Endothelial cell of umbilical vein (primary cell): ENCODE measurements at regions not wholly inside any gene's neighbourhood (a gene's known extent, or its start where the extent isn't known, plus 50 kb on each side); places are given as distances from the start of the nearest gene placed in this dataset.

Source experiments
- BruUV-seq: library from RNA; stranded (reverse); fragments of 400-500 nt; replicated peaks from 2 replicates; lab custom pipeline; 2021; lab: Mats Ljungman, UMichigan
- CTCF ChIA-PET: fragments of 300-600, 350-600 bp; sonication (Branson Sonifier 250); formaldehyde crosslinking; loops from one replicate; lab custom pipeline; 2021; ENCODE audit warnings: antibody characterized with exemption, inconsistent platforms; lab: Charles Lee
- POLR2A ChIA-PET: fragments of 300-600, 350-600 bp; sonication (Branson Sonifier 250); formaldehyde crosslinking; loops from one replicate; lab custom pipeline; 2021; ENCODE audit warnings: antibody characterized with exemption, inconsistent platforms; lab: Charles Lee
- DNase-seq: peaks from one replicate; pipeline ENCODE4 v3.0.0-alpha.2; 2011; ENCODE audit warnings: low read depth, low spot score
- FAIRE-seq: peaks from 2 replicates; lab custom pipeline; 2011; peaks lifted over from hg19 to GRCh38; lab: Jason Lieb, UNC
- H2AFZ ChIP-seq: 2 replicates; pipeline ENCODE4 v1.6.0; 2012; ENCODE audit warnings: low read depth, low read length, control low read depth, inconsistent platforms
- H3K27ac ChIP-seq: 2 replicates; pipeline ENCODE4 v1.5.1; 2011; ENCODE audit warnings: low read depth, mild to moderate bottlenecking, control low read depth, low read length, moderate library complexity; ENCODE audit not compliant: insufficient read depth
- H3K27me3 ChIP-seq, 2 experiments: 2 replicates each; pipeline versions ENCODE4 v1.6.0 to v1.6.1; 2011; ENCODE audit warnings: low read length in 2 of 2, mixed read lengths in 1 of 2; ENCODE audit not compliant: control insufficient read depth in 2 of 2, insufficient read depth in 2 of 2
- H3K36me3 ChIP-seq, 2 experiments: 2 replicates in 1 of 2; 3 replicates in 1 of 2; pipeline ENCODE4 v1.5.1; 2011; ENCODE audit warnings: low read length in 2 of 2, mild to moderate bottlenecking in 1 of 2, moderate library complexity in 1 of 2; ENCODE audit not compliant: control insufficient read depth in 2 of 2, insufficient read depth in 2 of 2; ENCODE audit errors: extremely low read depth in 1 of 2
- H3K4me1 ChIP-seq: 3 replicates; pipeline ENCODE4 v1.5.1; 2011; ENCODE audit warnings: mild to moderate bottlenecking, low read length; ENCODE audit not compliant: control insufficient read depth, insufficient read depth; ENCODE audit errors: extremely low read depth
- H3K4me2 ChIP-seq: 2 replicates; pipeline ENCODE4 v1.6.1; 2011; ENCODE audit warnings: low read length, control low read depth, mixed read lengths; ENCODE audit not compliant: insufficient read depth
- H3K4me3 ChIP-seq, 3 experiments: fragments of 200-600 bp in 1 of 3; sonication (generic), shearing (Covaris generic) in 1 of 3; replicated peaks in 1 of 3; 2 replicates each; pipeline ENCODE4 v1.5.1; 2011 to 2016; ENCODE audit warnings: control low read depth in 3 of 3, low read length in 3 of 3, mild to moderate bottlenecking in 2 of 3, inconsistent platforms in 1 of 3, low read depth in 1 of 3, moderate library complexity in 1 of 3; ENCODE audit not compliant: insufficient read depth in 1 of 3
- H3K79me2 ChIP-seq: 2 replicates; pipeline ENCODE4 v1.6.0; 2012; ENCODE audit warnings: low read length, inconsistent platforms; ENCODE audit not compliant: control insufficient read depth, insufficient read depth
- H3K9ac ChIP-seq: replicated peaks from 2 replicates; pipeline ENCODE3; 2011; ENCODE audit warnings: low read length, control low read depth; ENCODE audit not compliant: insufficient read depth; ENCODE audit errors: extremely low read depth
- H3K9me1 ChIP-seq: replicated peaks from 3 replicates; pipeline ENCODE4 v1.6.0; 2011; ENCODE audit warnings: mild to moderate bottlenecking, low read length; ENCODE audit not compliant: control insufficient read depth, insufficient read depth; ENCODE audit errors: extremely low read depth
- H3K9me3 ChIP-seq: replicated peaks from 2 replicates; pipeline ENCODE4 v1.5.1; 2012; ENCODE audit warnings: low read length, inconsistent platforms; ENCODE audit not compliant: control insufficient read depth, insufficient read depth
- H4K20me1 ChIP-seq: replicated peaks from 2 replicates; pipeline ENCODE3; 2011; ENCODE audit warnings: mild to moderate bottlenecking, low read length; ENCODE audit not compliant: control insufficient read depth, insufficient read depth; ENCODE audit errors: extremely low read depth
- CTCF ChIP-seq, 2 donors: IDR thresholded peaks; 1 replicate in 1 of 2; 2 replicates in 1 of 2; pipeline ENCODE4 v1.5.1; 2011; ENCODE audit warnings: low read length in 2 of 2, mild to moderate bottlenecking in 2 of 2, moderate library complexity in 2 of 2, control low read depth in 1 of 2, inconsistent platforms in 1 of 2, low read depth in 1 of 2; ENCODE audit not compliant: insufficient read depth in 1 of 2; ENCODE audit errors: extremely low read depth in 1 of 2
- EZH2 ChIP-seq: IDR thresholded peaks from 2 replicates; pipeline ENCODE4 v1.6.1; 2012; ENCODE audit warnings: borderline replicate concordance, low read depth, mild to moderate bottlenecking, moderate library complexity, low read length, inconsistent platforms; ENCODE audit not compliant: severe bottlenecking
- GATA2 ChIP-seq: IDR thresholded peaks from 2 replicates; pipeline ENCODE4 v1.7.0; 2011; ENCODE audit warnings: low read depth, mild to moderate bottlenecking, moderate library complexity, mixed read lengths, low read length; ENCODE audit not compliant: insufficient read length, insufficient read depth
- MYC ChIP-seq: IDR thresholded peaks from one replicate; pipeline ENCODE4 v1.6.1; 2011; ENCODE audit warnings: mild to moderate bottlenecking, low read depth, low read length
- POLR2AphosphoS5 ChIP-seq: IDR thresholded peaks from 2 replicates; pipeline ENCODE4 v1.6.1; 2012; ENCODE audit warnings: low read depth, mild to moderate bottlenecking, control low read depth, low read length, moderate library complexity; ENCODE audit not compliant: insufficient read depth
- dilution Hi-C: fragments of 300-500 bp; cut with MboI; formaldehyde crosslinking; loops from one replicate; pipeline ENCODE4 v1.15.0; 2019; ENCODE audit warnings: low sequenced_read_pairs; ENCODE audit not compliant: extremely low pct_ligation_motif_present
- intact Hi-C: fragments of 100-400 bp; cut with micrococcal nuclease; formaldehyde crosslinking; loops from one replicate; pipeline ENCODE4 v1.10.0; 2022

- Histone ChIP-seq H3K27me3 (no peaks in the 10 kb centered on the region), H3K79me2 (no peaks in the 10 kb centered on the region), H3K4me3 (no peak overlapping the region), H3K9me1 (no peaks in the 10 kb centered on the region), H4K20me1 (no peaks in the 10 kb centered on the region), H3K9ac (no peak overlapping the region), H3K27ac (no peak overlapping the region), H3K4me2 (no peak overlapping the region), H3K36me3 (no peaks in the 10 kb centered on the region), H3K9me3 (no peaks in the 10 kb centered on the region), H2AFZ (no peak overlapping the region), H3K4me1 (no peaks in the 10 kb centered on the region)
- POLR2A ChIA-PET, result no interaction called here
- BruUV-seq, result no TSS peak
- CTCF ChIA-PET, result interaction anchor here (1.0 to 1.2 kb wide), 3 partner anchors 115 to 255 kb away, joined by 3 to 4 read pairs (median 3); no protein-coding TSS in a partner anchor
- DNase-seq (no peak), FAIRE-seq (no peak)
- TF ChIP-seq POLR2AphosphoS5 (no peak), MYC (no peak), EZH2 (no peak), GATA2 (no peak), CTCF (IDR thresholded peaks at IDR 0.05; ENCODE audit: extremely low read depth in 1 of 2, insufficient read depth in 1 of 2, low read depth in 1 of 2, low read length in 2 of 2) (no peak)
- intact Hi-C loops (no loop called here), dilution Hi-C loops (no loop called here)
Measured at GRCh38 chr12:132408626-132409494, 79.5 kb upstream of the GALNT9 start.
